MCF 10A (cell line): ENCODE measurements at regions not wholly inside any gene's neighbourhood (a gene's known extent, or its start where the extent isn't known, plus 50 kb on each side); places are given as distances from the start of the nearest gene placed in this dataset.

ENCODE experiments used
- BruUV-seq: library from RNA; stranded (reverse); fragments of 400-500 nt; replicated peaks from 2 replicates; lab custom pipeline; 2021; lab: Mats Ljungman, UMichigan
- CTCF ChIA-PET: fragments of 300-600 bp; sonication (Branson Sonifier 250); formaldehyde crosslinking; extraction: SDS; loops from one replicate; lab custom pipeline; 2021; ENCODE audit warnings: antibody characterized with exemption, inconsistent platforms; lab: Yijun Ruan, JAX
- POLR2A ChIA-PET: fragments of 300-600, 350-650 bp; sonication (Branson Sonifier 250); formaldehyde crosslinking; extraction: SDS; loops from one replicate; lab custom pipeline; 2020; ENCODE audit warnings: antibody characterized with exemption, inconsistent platforms; lab: Yijun Ruan, JAX
- DNase-seq: peaks from one replicate; pipeline ENCODE4 v3.0.0-alpha.2; 2018; ENCODE audit not compliant: unreplicated experiment
- H3K27ac Mint-ChIP-seq: one replicate; pipeline ENCODE4 v1.8.0; 2022; ENCODE audit warnings: mild to moderate bottlenecking, low read depth, mixed read lengths; ENCODE audit not compliant: unreplicated experiment
- H3K27me3 Mint-ChIP-seq: one replicate; pipeline ENCODE4 v1.8.0; 2022; ENCODE audit warnings: mixed read lengths; ENCODE audit not compliant: insufficient read depth, unreplicated experiment
- H3K36me3 Mint-ChIP-seq: one replicate; pipeline ENCODE4 v1.8.0; 2022; ENCODE audit warnings: mild to moderate bottlenecking, moderate library complexity, mixed read lengths; ENCODE audit not compliant: insufficient read depth, unreplicated experiment
- H3K4me1 Mint-ChIP-seq: one replicate; pipeline ENCODE4 v1.8.0; 2022; ENCODE audit warnings: mixed read lengths; ENCODE audit not compliant: insufficient read depth, unreplicated experiment
- H3K4me3 Mint-ChIP-seq: one replicate; pipeline ENCODE4 v1.8.0; 2022; ENCODE audit warnings: mild to moderate bottlenecking, moderate library complexity, mixed read lengths; ENCODE audit not compliant: unreplicated experiment
- H3K9me3 Mint-ChIP-seq: one replicate; pipeline ENCODE4 v1.8.0; 2022; ENCODE audit warnings: mixed read lengths; ENCODE audit not compliant: unreplicated experiment
- intact Hi-C: fragments of 100-400 bp; cut with micrococcal nuclease; formaldehyde crosslinking; loops from 2 replicates; pipeline ENCODE4 v1.14.1; 2022
- TF ChIP-seq, protein P1 (sequence below): fragments of 200-600 bp; IDR thresholded peaks from one replicate; pipeline ENCODE4 v1.8.0; 2022; ENCODE audit warnings: antibody characterized with exemption, mild to moderate bottlenecking; ENCODE audit not compliant: unreplicated experiment

DNA sequence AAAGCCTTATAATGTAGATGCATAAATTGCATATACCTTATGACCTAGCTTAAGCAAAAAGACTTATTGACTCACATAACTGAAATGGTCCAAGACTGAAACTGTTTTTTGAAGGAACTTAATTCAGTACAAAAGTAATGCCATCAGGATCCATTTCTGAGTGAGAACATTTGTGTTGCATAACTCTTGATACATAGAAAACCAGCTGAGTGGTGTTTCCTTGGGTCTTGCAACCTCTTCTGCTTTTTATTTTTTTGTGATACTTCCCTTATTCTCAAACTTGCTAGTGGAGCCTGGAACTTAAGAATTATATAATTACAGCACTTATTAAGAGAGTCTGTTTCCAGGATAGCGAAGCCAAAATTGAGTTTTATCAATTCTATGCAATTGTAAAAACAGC, 272.0 kb downstream of the MAN2A1 start:
- ChIA-PET CTCF (interaction anchor here (0.6 kb wide), 1 partner anchor 140 kb away, joined by 3 read pairs; no protein-coding TSS in a partner anchor), POLR2A (interaction anchor here (1.4 kb wide), 1 partner anchor 38 kb away, joined by 4 read pairs; no protein-coding TSS in a partner anchor)
- Mint-ChIP-seq H3K27ac (no peak overlapping the region), H3K9me3 (no peaks in the 10 kb centered on the region), H3K27me3 (no peaks in the 10 kb centered on the region), H3K36me3 (no peaks in the 10 kb centered on the region), H3K4me1 (peaks cover 6% of the 10 kb centered on the region), H3K4me3 (no peak overlapping the region)
- intact Hi-C loops, result no loop called here
- no TSS peak for BruUV-seq
- no peak for DNase-seq
- TF ChIP-seq, protein P1, sequence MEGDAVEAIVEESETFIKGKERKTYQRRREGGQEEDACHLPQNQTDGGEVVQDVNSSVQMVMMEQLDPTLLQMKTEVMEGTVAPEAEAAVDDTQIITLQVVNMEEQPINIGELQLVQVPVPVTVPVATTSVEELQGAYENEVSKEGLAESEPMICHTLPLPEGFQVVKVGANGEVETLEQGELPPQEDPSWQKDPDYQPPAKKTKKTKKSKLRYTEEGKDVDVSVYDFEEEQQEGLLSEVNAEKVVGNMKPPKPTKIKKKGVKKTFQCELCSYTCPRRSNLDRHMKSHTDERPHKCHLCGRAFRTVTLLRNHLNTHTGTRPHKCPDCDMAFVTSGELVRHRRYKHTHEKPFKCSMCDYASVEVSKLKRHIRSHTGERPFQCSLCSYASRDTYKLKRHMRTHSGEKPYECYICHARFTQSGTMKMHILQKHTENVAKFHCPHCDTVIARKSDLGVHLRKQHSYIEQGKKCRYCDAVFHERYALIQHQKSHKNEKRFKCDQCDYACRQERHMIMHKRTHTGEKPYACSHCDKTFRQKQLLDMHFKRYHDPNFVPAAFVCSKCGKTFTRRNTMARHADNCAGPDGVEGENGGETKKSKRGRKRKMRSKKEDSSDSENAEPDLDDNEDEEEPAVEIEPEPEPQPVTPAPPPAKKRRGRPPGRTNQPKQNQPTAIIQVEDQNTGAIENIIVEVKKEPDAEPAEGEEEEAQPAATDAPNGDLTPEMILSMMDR, result no peak

DNA sequence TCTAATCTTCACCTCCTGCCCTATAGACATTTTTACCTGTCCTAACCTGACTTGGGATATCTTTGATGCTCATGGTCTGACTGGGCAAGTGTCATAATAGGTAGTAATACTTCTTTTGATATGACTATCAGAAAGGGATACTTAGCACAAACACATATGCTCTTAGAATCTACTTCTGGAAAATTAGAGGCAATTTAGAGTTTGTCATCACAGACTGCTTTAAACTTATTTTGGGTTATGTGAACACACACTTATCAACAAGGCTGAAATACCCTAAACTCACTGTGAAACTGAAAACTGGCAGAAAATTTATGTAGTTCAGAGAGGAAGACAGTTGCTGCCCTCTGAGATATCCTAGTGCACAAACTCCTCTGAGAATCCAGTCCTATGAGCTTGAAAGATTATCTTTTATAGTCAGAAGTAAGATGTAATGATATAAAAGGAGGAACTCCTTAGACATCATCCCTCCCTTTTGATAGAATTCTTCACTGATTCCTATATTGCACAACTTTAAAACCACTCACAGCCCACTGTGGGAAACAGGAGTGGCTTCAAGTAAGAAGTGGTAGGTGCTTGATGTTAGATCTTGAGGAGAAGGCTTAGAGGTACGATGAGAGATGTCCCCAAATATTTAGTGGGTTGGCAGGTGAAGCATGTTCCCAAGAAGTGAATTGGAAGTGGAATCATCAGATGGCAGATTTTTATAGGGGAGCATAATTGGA, 273.3 kb downstream of the MAN2A1 start:
- POLR2A ChIA-PET, result interaction anchor here (0.6 kb wide), 1 partner anchor 303 kb away, joined by 3 read pairs; no protein-coding TSS in a partner anchor
- Mint-ChIP-seq H3K27me3 (no peaks in the 10 kb centered on the region), H3K4me1 (peaks cover 6% of the 10 kb centered on the region), H3K9me3 (no peaks in the 10 kb centered on the region), H3K4me3 (no peak overlapping the region), H3K36me3 (no peaks in the 10 kb centered on the region), H3K27ac (no peak overlapping the region)
- no peak for DNase-seq
- BruUV-seq, result no TSS peak
- intact Hi-C loops, result no loop called here
- CTCF ChIA-PET, result no interaction called here
- TF ChIP-seq, protein P1, result no peak

DNA sequence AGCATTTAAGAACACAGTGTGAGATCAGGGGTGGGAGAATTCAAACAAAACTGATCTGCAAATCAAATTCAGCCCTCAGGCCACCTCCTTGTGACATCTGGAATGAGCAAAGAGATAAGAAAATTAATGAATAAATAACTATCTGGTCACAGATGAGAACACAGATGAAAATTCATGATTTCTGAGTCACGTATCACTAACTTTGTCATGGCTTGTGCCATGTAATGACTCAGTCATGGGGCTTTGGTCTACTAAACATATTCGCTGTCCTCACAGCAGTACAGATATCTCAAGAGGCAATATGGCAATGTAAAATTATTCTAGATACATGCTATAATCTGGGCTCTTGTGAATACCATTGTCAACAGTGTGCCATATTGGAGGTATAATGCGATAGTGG, 274.4 kb downstream of the MAN2A1 start:
- H3K9me3 Mint-ChIP-seq, result no peaks in the 10 kb centered on the region
- no peak overlapping the region for H3K27ac Mint-ChIP-seq
- CTCF ChIA-PET, result no interaction called here
- intact Hi-C loops, result no loop called here
- no peak overlapping the region for H3K4me3 Mint-ChIP-seq
- H3K27me3 Mint-ChIP-seq, result no peaks in the 10 kb centered on the region
- H3K4me1 Mint-ChIP-seq, result peaks cover 6% of the 10 kb centered on the region
- no peaks in the 10 kb centered on the region for H3K36me3 Mint-ChIP-seq
- no TSS peak for BruUV-seq
- POLR2A ChIA-PET, result interaction anchor here (0.9 kb wide), 1 partner anchor 387 kb away, joined by 4 read pairs; no protein-coding TSS in a partner anchor
- TF ChIP-seq, protein P1, result no peak
- DNase-seq, result no peak

DNA sequence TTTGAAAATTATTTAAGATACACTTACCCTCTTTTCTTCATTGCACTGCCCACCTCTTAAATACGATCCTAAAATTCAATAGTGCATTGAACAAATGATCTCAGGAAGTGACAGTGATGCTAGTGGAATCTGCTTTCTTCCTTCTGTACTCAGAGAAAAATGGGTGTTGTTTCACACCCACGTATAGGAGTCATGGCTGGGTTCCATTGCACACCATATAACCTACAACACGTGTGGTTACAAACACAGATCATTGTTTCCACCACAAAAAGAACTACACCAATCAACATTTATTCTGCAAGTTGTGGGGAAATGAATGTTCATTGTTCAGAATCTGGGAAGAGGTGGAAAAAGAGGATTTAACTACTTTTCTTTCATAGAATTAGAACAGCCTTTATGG, 275.9 kb downstream of the MAN2A1 start:
- no peaks in the 10 kb centered on the region for H3K36me3 Mint-ChIP-seq
- ChIA-PET POLR2A (no interaction called here), CTCF (no interaction called here)
- no peak for DNase-seq
- no peak overlapping the region for H3K4me3 Mint-ChIP-seq
- intact Hi-C loops, result no loop called here
- H3K27ac Mint-ChIP-seq, result no peak overlapping the region
- no peaks in the 10 kb centered on the region for H3K27me3 Mint-ChIP-seq
- TF ChIP-seq, protein P1, result no peak
- peaks cover 6% of the 10 kb centered on the region for H3K4me1 Mint-ChIP-seq
- no peaks in the 10 kb centered on the region for H3K9me3 Mint-ChIP-seq
- BruUV-seq, result no TSS peak
